H9 (cell line): ENCODE measurements at regions not wholly inside any gene's neighbourhood (a gene's known extent, or its start where the extent isn't known, plus 50 kb on each side); places are given as distances from the start of the nearest gene placed in this dataset.

Experiments
- DNase-seq: peaks from one replicate; pipeline ENCODE4 v3.0.0-alpha.2; 2017
- H2AFZ ChIP-seq: one replicate; pipeline ENCODE4 v1.6.1; 2013; ENCODE audit warnings: mild to moderate bottlenecking, low read length, control low read depth, moderate library complexity
- H2AK5ac ChIP-seq: 2 replicates; pipeline ENCODE4 v1.6.1; 2013; ENCODE audit warnings: low read length, control low read depth, mixed read lengths; ENCODE audit not compliant: insufficient read length
- H2BK120ac ChIP-seq: one replicate; pipeline ENCODE4 v1.6.1; 2013; ENCODE audit warnings: low read depth, mild to moderate bottlenecking, low read length, control low read depth, inconsistent platforms; ENCODE audit not compliant: poor library complexity, severe bottlenecking
- H2BK12ac ChIP-seq: 2 replicates; pipeline ENCODE4 v1.6.1; 2013; ENCODE audit warnings: low read length, control low read depth, mixed read lengths, low read depth; ENCODE audit not compliant: insufficient read length
- H2BK15ac ChIP-seq: 2 replicates; pipeline ENCODE4 v1.6.1; 2013; ENCODE audit warnings: low read depth, low read length, control low read depth
- H2BK20ac ChIP-seq: one replicate; pipeline ENCODE4 v1.6.1; 2013; ENCODE audit warnings: low read depth, mild to moderate bottlenecking, low read length, control low read depth, inconsistent platforms; ENCODE audit not compliant: poor library complexity, severe bottlenecking
- H2BK5ac ChIP-seq: 2 replicates; pipeline ENCODE4 v1.6.1; 2013; ENCODE audit warnings: low read length, control low read depth, mixed read lengths; ENCODE audit not compliant: insufficient read length
- H3K14ac ChIP-seq: 2 replicates; pipeline ENCODE4 v1.6.1; 2013; ENCODE audit warnings: low read length, control low read depth; ENCODE audit not compliant: insufficient read depth
- H3K18ac ChIP-seq: 2 replicates; pipeline ENCODE4 v1.6.1; 2013; ENCODE audit warnings: low read depth, mild to moderate bottlenecking, mixed read lengths, low read length, control low read depth; ENCODE audit not compliant: insufficient read length
- H3K23ac ChIP-seq: 2 replicates; pipeline ENCODE4 v1.6.1; 2013; ENCODE audit warnings: low read length, control low read depth, mixed read lengths, low read depth; ENCODE audit not compliant: insufficient read length
- H3K23me2 ChIP-seq: 2 replicates; pipeline ENCODE4 v1.6.1; 2013; ENCODE audit warnings: low read depth, mild to moderate bottlenecking, mixed read lengths, low read length, control low read depth; ENCODE audit not compliant: insufficient read length, poor library complexity, severe bottlenecking
- H3K27ac ChIP-seq: 2 replicates; pipeline ENCODE4 v1.5.1; 2013; ENCODE audit warnings: low read length, control low read depth, mixed read lengths, low read depth; ENCODE audit not compliant: insufficient read length
- H3K27me3 ChIP-seq: 2 replicates; pipeline ENCODE4 v1.6.1; 2013; ENCODE audit warnings: low read length, control low read depth, inconsistent platforms; ENCODE audit not compliant: insufficient read depth
- H3K4ac ChIP-seq: 2 replicates; pipeline ENCODE4 v1.6.1; 2013; ENCODE audit warnings: low read depth, mild to moderate bottlenecking, control low read depth, inconsistent platforms, low read length, moderate library complexity
- H3K4me1 ChIP-seq: 2 replicates; pipeline ENCODE4 v1.6.1; 2013; ENCODE audit warnings: low read length, control low read depth, inconsistent platforms; ENCODE audit not compliant: insufficient read depth
- H3K4me2 ChIP-seq: 2 replicates; pipeline ENCODE4 v1.6.1; 2013; ENCODE audit warnings: low read length, control low read depth, mixed read lengths; ENCODE audit not compliant: insufficient read length, insufficient read depth
- H3K56ac ChIP-seq: 2 replicates; pipeline ENCODE4 v1.6.1; 2013; ENCODE audit warnings: low read depth, mild to moderate bottlenecking, mixed read lengths, low read length, control low read depth; ENCODE audit not compliant: insufficient read length
- H3K79me1 ChIP-seq: 2 replicates; pipeline ENCODE4 v1.6.1; 2013; ENCODE audit warnings: low read depth, mild to moderate bottlenecking, moderate library complexity, low read length, control low read depth, inconsistent platforms; ENCODE audit not compliant: insufficient read depth, poor library complexity, severe bottlenecking
- H3K79me2 ChIP-seq: 2 replicates; pipeline ENCODE4 v1.6.1; 2013; ENCODE audit warnings: low read length, control low read depth, inconsistent platforms; ENCODE audit not compliant: insufficient read depth
- H3K9ac ChIP-seq: 2 replicates; pipeline ENCODE4 v1.6.1; 2013; ENCODE audit warnings: low read length, control low read depth, mixed read lengths; ENCODE audit not compliant: insufficient read length; ENCODE audit errors: extremely low read depth
- H3K9me3 ChIP-seq: one replicate; pipeline ENCODE4 v1.6.1; 2013; ENCODE audit warnings: low read depth, low read length, inconsistent platforms; ENCODE audit not compliant: control insufficient read depth
- H3T11ph ChIP-seq: one replicate; pipeline ENCODE4 v1.6.1; 2013; ENCODE audit warnings: mild to moderate bottlenecking, low read length, control low read depth, inconsistent platforms
- H4K20me1 ChIP-seq: one replicate; pipeline ENCODE4 v1.6.1; 2013; ENCODE audit not compliant: control insufficient read depth, insufficient read length, insufficient read depth
- H4K5ac ChIP-seq: 2 replicates; pipeline ENCODE4 v1.6.1; 2013; ENCODE audit warnings: low read depth, mild to moderate bottlenecking, mixed read lengths, low read length, control low read depth; ENCODE audit not compliant: insufficient read length
- H4K8ac ChIP-seq: replicated peaks from 2 replicates; pipeline ENCODE4 v1.6.1; 2013; ENCODE audit warnings: low read length, control low read depth, mixed read lengths, low read depth; ENCODE audit not compliant: insufficient read length
- H4K91ac ChIP-seq: 2 replicates; pipeline ENCODE4 v1.6.1; 2013; ENCODE audit warnings: low read depth, mild to moderate bottlenecking, moderate library complexity, mixed read lengths, low read length, control low read depth; ENCODE audit not compliant: insufficient read length
- H3K27ac Mint-ChIP-seq, 3 experiments: 2 replicates in 2 of 3; 3 replicates in 1 of 3; pipeline ENCODE4 v1.8.0; 2020 to 2021; ENCODE audit warnings: mixed read lengths in 3 of 3, mild to moderate bottlenecking in 1 of 3, moderate library complexity in 1 of 3
- H3K27me3 Mint-ChIP-seq: 2 replicates; pipeline ENCODE4 v1.8.0; 2021; ENCODE audit warnings: low read depth, mild to moderate bottlenecking, moderate library complexity, mixed read lengths
- H3K36me3 Mint-ChIP-seq, 3 experiments: 2 replicates in 2 of 3; 3 replicates in 1 of 3; pipeline ENCODE4 v1.8.0; 2020 to 2021; ENCODE audit warnings: low read depth in 3 of 3, mixed read lengths in 3 of 3; ENCODE audit not compliant: insufficient read depth in 1 of 3
- H3K4me1 Mint-ChIP-seq, 2 experiments: 2 replicates each; pipeline ENCODE4 v1.8.0; 2020; ENCODE audit warnings: mixed read lengths in 2 of 2
- H3K4me3 Mint-ChIP-seq, 2 experiments: 2 replicates in 1 of 2; 3 replicates in 1 of 2; pipeline ENCODE4 v1.8.0; 2020 to 2021; ENCODE audit warnings: mild to moderate bottlenecking in 2 of 2, mixed read lengths in 2 of 2, moderate library complexity in 1 of 2
- H3K9me3 Mint-ChIP-seq, 2 experiments: 2 replicates in 1 of 2; 3 replicates in 1 of 2; pipeline ENCODE4 v1.8.0; 2020; ENCODE audit warnings: mild to moderate bottlenecking in 2 of 2, mixed read lengths in 2 of 2, moderate library complexity in 1 of 2
- WGBS: extraction: QIAGEN DNeasy Blood & Tissue Kit; methylation state at CpG from one replicate; pipeline ENCODE4 v1.1.7; 2013; ENCODE audit warnings: missing lambda C conversion rate, low lambda C conversion rate, mixed read lengths; ENCODE audit not compliant: insufficient read length; ENCODE audit errors: extremely low coverage; 5-methylcytosine and 5-hydroxymethylcytosine counted together
- TF ChIP-seq, protein P1 (sequence below): fragments of 200-600 bp; sonication (generic); conservative IDR thresholded peaks from 3 replicates; pipeline ENCODE4 v1.8.0; 2021; ENCODE audit warnings: antibody characterized with exemption, mild to moderate bottlenecking

DNA sequence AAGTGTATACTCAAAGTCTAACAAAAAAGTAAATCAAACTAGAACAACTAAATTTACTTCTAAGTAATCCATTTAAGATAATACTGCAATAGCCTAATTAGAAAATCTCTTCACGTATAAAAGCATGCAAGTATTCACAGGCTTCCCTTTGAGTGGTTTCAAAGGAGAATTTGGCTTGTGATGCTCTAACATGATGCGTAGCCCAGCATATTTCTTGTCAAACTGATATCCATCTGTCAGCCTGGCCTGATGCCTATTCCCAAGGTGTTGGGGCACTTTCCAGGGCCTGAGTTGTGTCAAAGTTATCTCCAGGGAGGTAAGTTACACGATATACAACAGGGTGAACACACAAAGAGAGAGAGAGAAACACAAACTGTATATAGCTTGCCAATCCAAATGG is 287.0 kb upstream of the MAGEB18 start:
- no peak overlapping the region for H3K4ac ChIP-seq
- no peak overlapping the region for H2BK20ac ChIP-seq
- no peaks in the 10 kb centered on the region for H3K79me2 ChIP-seq
- H2AK5ac ChIP-seq, result no peak overlapping the region
- no CpG with 5 or more reads among the region's 3 CpGs for WGBS
- H3K56ac ChIP-seq, result no peak overlapping the region
- H4K8ac ChIP-seq, result no peak overlapping the region
- no peak overlapping the region for H2BK120ac ChIP-seq
- Mint-ChIP-seq H3K4me3 (no peak overlapping the region), H3K9me3 (peaks cover 44 to 61% of the 10 kb centered on the region in 2 experiments), H3K27me3 (no peaks in the 10 kb centered on the region), H3K27ac (no peak overlapping the region), H3K4me1 (no peaks in the 10 kb centered on the region), H3K36me3 (no peaks in the 10 kb centered on the region; a peak in 1 of 7 replicates)
- H4K20me1 ChIP-seq, result no peaks in the 10 kb centered on the region
- no peak overlapping the region for H3K27ac ChIP-seq
- H3K9me3 ChIP-seq, result peaks cover 12% of the 10 kb centered on the region
- no peak overlapping the region for H4K91ac ChIP-seq
- H3T11ph ChIP-seq, result no peak overlapping the region
- no peak overlapping the region for H3K9ac ChIP-seq
- no peak overlapping the region for H2BK5ac ChIP-seq
- H3K27me3 ChIP-seq, result no peaks in the 10 kb centered on the region
- DNase-seq, result no peak
- no peak overlapping the region for H3K23ac ChIP-seq
- no peaks in the 10 kb centered on the region for H3K23me2 ChIP-seq
- TF ChIP-seq, protein P1, sequence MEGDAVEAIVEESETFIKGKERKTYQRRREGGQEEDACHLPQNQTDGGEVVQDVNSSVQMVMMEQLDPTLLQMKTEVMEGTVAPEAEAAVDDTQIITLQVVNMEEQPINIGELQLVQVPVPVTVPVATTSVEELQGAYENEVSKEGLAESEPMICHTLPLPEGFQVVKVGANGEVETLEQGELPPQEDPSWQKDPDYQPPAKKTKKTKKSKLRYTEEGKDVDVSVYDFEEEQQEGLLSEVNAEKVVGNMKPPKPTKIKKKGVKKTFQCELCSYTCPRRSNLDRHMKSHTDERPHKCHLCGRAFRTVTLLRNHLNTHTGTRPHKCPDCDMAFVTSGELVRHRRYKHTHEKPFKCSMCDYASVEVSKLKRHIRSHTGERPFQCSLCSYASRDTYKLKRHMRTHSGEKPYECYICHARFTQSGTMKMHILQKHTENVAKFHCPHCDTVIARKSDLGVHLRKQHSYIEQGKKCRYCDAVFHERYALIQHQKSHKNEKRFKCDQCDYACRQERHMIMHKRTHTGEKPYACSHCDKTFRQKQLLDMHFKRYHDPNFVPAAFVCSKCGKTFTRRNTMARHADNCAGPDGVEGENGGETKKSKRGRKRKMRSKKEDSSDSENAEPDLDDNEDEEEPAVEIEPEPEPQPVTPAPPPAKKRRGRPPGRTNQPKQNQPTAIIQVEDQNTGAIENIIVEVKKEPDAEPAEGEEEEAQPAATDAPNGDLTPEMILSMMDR, result no peak
- no peak overlapping the region for H2BK12ac ChIP-seq
- no peak overlapping the region for H4K5ac ChIP-seq
- no peaks in the 10 kb centered on the region for H3K79me1 ChIP-seq
- no peak overlapping the region for H3K14ac ChIP-seq
- H2BK15ac ChIP-seq, result no peak overlapping the region
- no peak overlapping the region for H2AFZ ChIP-seq
- H3K4me2 ChIP-seq, result no peak overlapping the region
- H3K18ac ChIP-seq, result no peak overlapping the region
- no peaks in the 10 kb centered on the region for H3K4me1 ChIP-seq
